K562 (cell line): ENCODE measurements at regions not wholly inside any gene's neighbourhood (a gene's known extent, or its start where the extent isn't known, plus 50 kb on each side); places are given as distances from the start of the nearest gene placed in this dataset.

Source experiments
- ATAC-seq: fragments of 200-7000 bp; cut with Tn5 transposase; 3 replicates; pipeline ENCODE4 v1.9.1; 2020; ENCODE audit warnings: moderate library complexity
- BruUV-seq: library from RNA; stranded (reverse); fragments of 400-500 nt; replicated peaks from 2 replicates; lab custom pipeline; 2021; lab: Mats Ljungman, UMichigan
- CTCF ChIA-PET: fragments of 300-600 bp; formaldehyde crosslinking; extraction: SDS; loops from one replicate; lab custom pipeline; 2021; ENCODE audit warnings: low intra/inter-chr PET ratio; lab: Yijun Ruan, JAX
- POLR2A ChIA-PET: fragments of 300-600, 350-650 bp; sonication (Branson Sonifier 250); formaldehyde crosslinking; extraction: SDS; loops from one replicate; lab custom pipeline; 2021; ENCODE audit warnings: antibody characterized with exemption, inconsistent platforms; lab: Yijun Ruan, JAX
- DNase-seq, 4 experiments: peaks; one replicate each; pipeline versions ENCODE4 v3.0.0 to v3.0.0-alpha.2; 2011 to 2018; ENCODE audit warnings: low spot score in 3 of 4, mixed read lengths in 3 of 4; ENCODE audit errors: extremely low read depth in 1 of 4
- FAIRE-seq: peaks from 2 replicates; lab custom pipeline; 2011; peaks lifted over from hg19 to GRCh38; lab: Jason Lieb, UNC
- H2AFZ ChIP-seq: 2 replicates; pipeline ENCODE4 v1.6.0; 2011; ENCODE audit warnings: low read depth, low read length, control low read depth, inconsistent platforms
- H3K27ac ChIP-seq: fragments of 200-600 bp; 3 replicates; pipeline ENCODE4 v1.8.0; 2011; ENCODE audit warnings: low read depth, mild to moderate bottlenecking, control low read depth, inconsistent platforms, low read length, moderate library complexity, mixed read lengths; ENCODE audit errors: extremely low read depth
- H3K27me3 ChIP-seq, 2 experiments: fragments of 300-600 bp in 1 of 2; 2 replicates in 1 of 2; 3 replicates in 1 of 2; pipeline versions ENCODE4 v1.6.0 to v1.8.0; 2011; ENCODE audit warnings: inconsistent platforms in 2 of 2, low read length in 2 of 2, mild to moderate bottlenecking in 1 of 2, mixed read lengths in 1 of 2, moderate library complexity in 1 of 2; ENCODE audit not compliant: control insufficient read depth in 2 of 2, insufficient read depth in 2 of 2
- H3K36me3 ChIP-seq: fragments of 300-600 bp; 3 replicates; pipeline ENCODE4 v1.8.0; 2011; ENCODE audit warnings: mild to moderate bottlenecking, low read length, inconsistent platforms; ENCODE audit not compliant: control insufficient read depth, insufficient read depth
- H3K4me1 ChIP-seq, 2 experiments: fragments of 200-600 bp in 1 of 2; replicated peaks in 1 of 2; 2 replicates in 1 of 2; 3 replicates in 1 of 2; pipeline versions ENCODE4 v1.5.1 to v1.8.0; 2011; ENCODE audit warnings: inconsistent platforms in 2 of 2, low read length in 2 of 2, mild to moderate bottlenecking in 1 of 2, mixed read lengths in 1 of 2, moderate library complexity in 1 of 2; ENCODE audit not compliant: control insufficient read depth in 2 of 2, insufficient read depth in 2 of 2
- H3K4me2 ChIP-seq: 2 replicates; pipeline ENCODE4 v1.6.1; 2011; ENCODE audit warnings: low read length, control low read depth, inconsistent platforms, mixed read lengths; ENCODE audit not compliant: insufficient read depth
- H3K4me3 ChIP-seq: fragments of 200-600 bp; sonication (generic), shearing (Covaris generic); 2 replicates; pipeline ENCODE4 v1.5.1; 2016; ENCODE audit warnings: control low read depth, inconsistent platforms
- H3K79me2 ChIP-seq: fragments of 200-600 bp; 3 replicates; pipeline ENCODE4 v1.8.0; 2011; ENCODE audit warnings: low read length, inconsistent platforms; ENCODE audit not compliant: control insufficient read depth, insufficient read depth
- H3K9ac ChIP-seq, 2 experiments: 2 replicates each; pipeline versions ENCODE4 v1.6.0 to v1.6.1; 2011; ENCODE audit warnings: low read depth in 2 of 2, low read length in 2 of 2, control low read depth in 1 of 2, inconsistent platforms in 1 of 2, mild to moderate bottlenecking in 1 of 2, mixed read lengths in 1 of 2; ENCODE audit not compliant: insufficient read depth in 1 of 2
- H3K9me1 ChIP-seq: one replicate; pipeline ENCODE4 v1.6.0; 2011; ENCODE audit warnings: inconsistent platforms, mild to moderate bottlenecking, low read length, moderate library complexity; ENCODE audit not compliant: control insufficient read depth, insufficient read depth
- H3K9me3 ChIP-seq: replicated peaks from 2 replicates; pipeline ENCODE4 v1.5.1; 2011; ENCODE audit warnings: low read depth, low read length, inconsistent platforms; ENCODE audit not compliant: control insufficient read depth, insufficient read depth
- H4K20me1 ChIP-seq: replicated peaks from 2 replicates; pipeline ENCODE4 v1.6.1; 2011; ENCODE audit warnings: low read length, inconsistent platforms, mixed read lengths; ENCODE audit not compliant: control insufficient read depth, insufficient read depth
- ARNT ChIP-seq, 2 experiments: fragments of 450-650 bp; IDR thresholded peaks; 2 replicates each; pipeline ENCODE4 v1.6.1; 2016; ENCODE audit warnings: mild to moderate bottlenecking in 1 of 2
- C11orf30 ChIP-seq: fragments of 450-650 bp; IDR thresholded peaks from 2 replicates; pipeline ENCODE4 v1.6.1; 2016; ENCODE audit warnings: low read depth, mild to moderate bottlenecking
- DNMT1 ChIP-seq: fragments of 450-650 bp; IDR thresholded peaks from 2 replicates; pipeline ENCODE4 v1.6.1; 2016; ENCODE audit warnings: antibody characterized with exemption, mild to moderate bottlenecking
- DPF2 ChIP-seq: fragments of 450-650 bp; IDR thresholded peaks from 2 replicates; pipeline ENCODE4 v1.6.1; 2016
- KDM1A ChIP-seq, 2 experiments: fragments of 450-650 bp; IDR thresholded peaks; 2 replicates each; pipeline ENCODE4 v1.6.1; 2016; ENCODE audit warnings: mild to moderate bottlenecking in 2 of 2
- MYNN ChIP-seq, 2 experiments: sonication (generic); formaldehyde crosslinking in 1 of 2; IDR thresholded peaks; 2 replicates each; pipeline versions ENCODE4 v1.5.0 to v1.6.1; 2016 to 2020; ENCODE audit warnings: antibody characterized with exemption in 1 of 2, missing genetic modification reagents in 1 of 2
- PRMT5 ChIP-seq: sonication (generic); formaldehyde crosslinking; IDR thresholded peaks from 2 replicates; pipeline ENCODE4 v1.5.0; 2020; ENCODE audit warnings: missing genetic modification reagents
- RAD51 ChIP-seq: fragments of 450-650 bp; IDR thresholded peaks from 2 replicates; pipeline ENCODE4 v1.7.1; 2016; ENCODE audit warnings: low read depth, mild to moderate bottlenecking, borderline replicate concordance
- SMAD3 ChIP-seq: fragments of 450-650 bp; formaldehyde crosslinking; conservative IDR thresholded peaks from 2 replicates; pipeline ENCODE4 v1.4.0; 2020; ENCODE audit warnings: mild to moderate bottlenecking
- ZNF212 ChIP-seq: fragments of 450-650 bp; formaldehyde crosslinking; IDR thresholded peaks from 2 replicates; pipeline ENCODE4 v1.4.0; 2020; ENCODE audit warnings: mild to moderate bottlenecking
- ZNF316 ChIP-seq: fragments of 450-650 bp; IDR thresholded peaks from 2 replicates; pipeline ENCODE4 v1.6.1; 2016
- ZNF518B ChIP-seq: fragments of 250-450 bp; sonication (Bioruptor Pico); IDR thresholded peaks from 2 replicates; pipeline ENCODE4 v1.5.0; 2021; ENCODE audit warnings: mild to moderate bottlenecking, moderate library complexity
- WGBS: fragments of 100-300 bp; shearing (Covaris generic); methylation state at CpG from one replicate; pipeline ENCODE4 v1.1.6; 2016; ENCODE audit warnings: low coverage, mixed read lengths; ENCODE audit not compliant: insufficient coverage; ENCODE audit errors: missing lambda C conversion rate; 5-methylcytosine and 5-hydroxymethylcytosine counted together
- in situ Hi-C: fragments of 300-500 bp; cut with MboI; formaldehyde crosslinking; loops from 4 replicates; pipeline ENCODE4 v1.15.0; 2018; ENCODE audit warnings: inconsistent platforms, mixed read lengths
- intact Hi-C: fragments of 100-400 bp; cut with micrococcal nuclease; formaldehyde crosslinking; loops from 2 replicates; pipeline ENCODE4 v1.14.2; 2022

GRCh38 chr2:58957188-58957840, 716.2 kb upstream of the FANCL start:
- no TSS peak for BruUV-seq
- H3K79me2 ChIP-seq = no peaks in the 10 kb centered on the region
- DNase-seq = no peak
- no peak for TF ChIP-seq DNMT1
- H3K9ac ChIP-seq = no peak overlapping the region
- POLR2A ChIA-PET = interaction anchor here (1.2 kb wide), 1 partner anchor 28 kb away, joined by 3 read pairs; no protein-coding TSS in a partner anchor
- H3K4me3 ChIP-seq = no peak overlapping the region
- no peak overlapping the region for H2AFZ ChIP-seq
- no peak for FAIRE-seq
- WGBS = 10% methylated on average over 4 of the region's 4 CpGs
- CTCF ChIA-PET = no interaction called here
- in situ Hi-C loops = no loop called here
- H3K36me3 ChIP-seq = no peaks in the 10 kb centered on the region
- H3K27me3 ChIP-seq = peaks cover 5 to 7% of the 10 kb centered on the region in 2 experiments; a peak in 3 of 5 replicates
- H3K9me3 ChIP-seq = no peaks in the 10 kb centered on the region
- H3K9me1 ChIP-seq = no peaks in the 10 kb centered on the region
- ATAC-seq = no peak
- H4K20me1 ChIP-seq = no peaks in the 10 kb centered on the region
- intact Hi-C loops = no loop called here
- H3K27ac ChIP-seq = no peak overlapping the region
- H3K4me2 ChIP-seq = no peak overlapping the region
- H3K4me1 ChIP-seq = no peaks in the 10 kb centered on the region; a peak in 1 of 5 replicates

GRCh38 chr2:58954880-58955385, 713.8 kb upstream of the FANCL start:
- H4K20me1 ChIP-seq = no peaks in the 10 kb centered on the region
- H3K27ac ChIP-seq = no peak overlapping the region
- POLR2A ChIA-PET = no interaction called here
- 7% methylated on average over 11 of the region's 11 CpGs for WGBS
- no TSS peak for BruUV-seq
- intact Hi-C loops (no loop called here), in situ Hi-C loops (no loop called here)
- no peak overlapping the region for H3K4me2 ChIP-seq
- H3K4me3 ChIP-seq = no peak overlapping the region
- no peak overlapping the region for H2AFZ ChIP-seq
- DNase-seq (no peak), ATAC-seq (no peak), FAIRE-seq (no peak)
- CTCF ChIA-PET = no interaction called here
- no peaks in the 10 kb centered on the region; a peak in 1 of 5 replicates for H3K4me1 ChIP-seq
- peaks cover 5 to 7% of the 10 kb centered on the region in 2 experiments; a peak in 3 of 5 replicates for H3K27me3 ChIP-seq
- H3K79me2 ChIP-seq = no peaks in the 10 kb centered on the region
- H3K9me1 ChIP-seq = no peaks in the 10 kb centered on the region
- no peaks in the 10 kb centered on the region for H3K9me3 ChIP-seq
- H3K36me3 ChIP-seq = no peaks in the 10 kb centered on the region
- H3K9ac ChIP-seq = no peak overlapping the region
- TF ChIP-seq C11orf30 (peak; percentile 32; the same call in 1 of the 2 replicates), DPF2 (no peak), ZNF212 (CRISPR knock-in tag) (no peak), KDM1A (IDR thresholded peaks at IDR 0.05) (no peak), ZNF518B (CRISPR knock-in tag) (no peak), ZNF316 (peak; percentile 55), PRMT5 (CRISPR knock-in tag) (no peak), RAD51 (no peak), MYNN (IDR thresholded peaks at IDR 0.05) (no peak), MYNN (CRISPR knock-in tag; IDR thresholded peaks at IDR 0.05) (no peak), ARNT (IDR thresholded peaks at IDR 0.05) (no peak), SMAD3 (no peak)
